Stomach (tissue), 8 donors: ENCODE measurements at regions not wholly inside any gene's neighbourhood (a gene's known extent, or its start where the extent isn't known, plus 50 kb on each side); places are given as distances from the start of the nearest gene placed in this dataset.

ENCODE experiments used
- DNase-seq, 2 donors: peaks; one replicate each; pipeline versions ENCODE4 v3.0.0 to v3.0.0-alpha.2; 2013 to 2019
- H3K27ac ChIP-seq, 5 donors: fragments of 200-600 bp in 4 of 5; sonication (generic) in 4 of 5; one replicate each; pipeline ENCODE4 v1.5.1; 2013 to 2019; ENCODE audit warnings: mild to moderate bottlenecking in 1 of 5, moderate library complexity in 1 of 5
- H3K27me3 ChIP-seq, 3 donors: fragments of 200-600 bp; sonication (generic); one replicate each; pipeline ENCODE4 v1.5.1; 2017 to 2019; ENCODE audit warnings: mixed run types in 1 of 3
- H3K36me3 ChIP-seq, 4 donors: fragments of 200-600 bp; sonication (generic); 1 replicate in 3 of 4; 2 replicates in 1 of 4; pipeline ENCODE4 v1.5.1; 2016 to 2019
- H3K4me1 ChIP-seq, 4 donors: fragments of 200-600 bp; sonication (generic); one replicate each; pipeline ENCODE4 v1.5.1; 2016 to 2019
- H3K4me3 ChIP-seq, 4 donors: fragments of 200-600 bp; sonication (generic) in 3 of 4; one replicate each; pipeline ENCODE4 v1.5.1; 2016 to 2019; ENCODE audit warnings: mild to moderate bottlenecking in 1 of 4
- H3K9me3 ChIP-seq, 4 donors: fragments of 200-600 bp; sonication (generic); one replicate each; pipeline ENCODE4 v1.5.1; 2016 to 2019
- EP300 ChIP-seq: sonication (generic); formaldehyde crosslinking; IDR thresholded peaks from one replicate; pipeline ENCODE4 v1.6.1; 2017; ENCODE audit warnings: antibody characterized with exemption
- POLR2A ChIP-seq, 4 donors: fragments of 450-650 bp; IDR thresholded peaks; one replicate each; pipeline ENCODE4 v1.6.1; 2016; ENCODE audit warnings: antibody characterized with exemption in 4 of 4, control low read depth in 2 of 4, mild to moderate bottlenecking in 1 of 4, moderate library complexity in 1 of 4
- POLR2AphosphoS5 ChIP-seq, 3 donors: sonication (generic); formaldehyde crosslinking; IDR thresholded peaks; one replicate each; pipeline ENCODE4 v1.6.1; 2016; ENCODE audit warnings: antibody characterized with exemption in 3 of 3
- WGBS, 5 donors: extraction: QIAGEN DNeasy Blood & Tissue Kit in 3 of 5; methylation state at CpG; one replicate each; pipeline versions ENCODE4 v1.1.5 to v1.1.7; 2013 to 2018; 5-methylcytosine and 5-hydroxymethylcytosine counted together
- intact Hi-C: fragments of 100-400 bp; cut with DNase I; formaldehyde crosslinking; loops from one replicate; pipeline ENCODE4 v1.15.1; 2023; ENCODE audit warnings: low total_unique reads
- TF ChIP-seq, protein P1 (sequence below), 7 experiments: fragments of 450-650 bp in 4 of 7; fragments of 200-600 bp in 3 of 7; sonication (generic) in 3 of 7; IDR thresholded peaks; one replicate each; pipeline ENCODE4 v1.5.1; 2016 to 2019; ENCODE audit warnings: antibody characterized with exemption in 7 of 7, control low read depth in 2 of 7, mild to moderate bottlenecking in 1 of 7
- donor health status: healthy with polysubstance abuse.
- donor health status: Bipolar disorder and iron deficiency.
- donor health status: healthy.

DNA sequence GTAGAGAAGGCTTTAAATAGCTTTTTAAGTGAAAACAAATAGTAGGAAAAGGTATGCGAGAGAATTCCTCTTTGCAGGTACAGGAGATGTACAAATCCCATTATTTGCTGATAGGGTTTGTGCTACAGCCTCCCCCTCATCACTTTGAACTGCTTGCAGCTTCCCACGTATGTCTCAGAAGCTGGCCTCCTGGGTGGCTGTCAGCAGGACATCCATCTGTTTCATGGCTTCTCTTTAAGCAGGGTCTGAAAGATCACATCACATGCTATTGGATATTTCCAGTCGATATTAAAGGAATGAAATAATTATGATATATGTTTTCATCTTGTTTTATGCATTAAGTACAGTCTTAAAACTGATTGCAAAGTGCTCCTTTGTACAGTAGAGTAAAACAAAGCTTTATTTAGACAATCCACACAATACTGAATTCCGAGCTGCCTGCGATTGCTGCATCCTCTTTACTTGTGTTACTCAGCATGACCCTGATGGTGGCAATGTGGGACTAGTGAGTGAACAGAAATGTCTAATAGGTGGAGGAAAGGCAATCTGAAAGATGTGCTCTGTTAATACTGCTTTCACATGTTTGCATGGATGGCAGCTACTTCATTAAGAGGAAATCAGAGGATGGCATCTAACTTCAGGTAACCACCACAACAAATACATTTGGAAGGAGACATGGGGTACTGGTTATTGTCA lies 930.6 kb upstream of the SEMA6D start:
- Histone ChIP-seq H3K27ac (no peak overlapping the region), H3K4me3 (no peak overlapping the region), H3K9me3 (no peaks in the 10 kb centered on the region), H3K36me3 (no peaks in the 10 kb centered on the region), H3K4me1 (no peaks in the 10 kb centered on the region), H3K27me3 (no peaks in the 10 kb centered on the region)
- 50 to 64% (median 53%) methylated on average over 5 of the region's 5 CpGs for WGBS, 5 donors
- peak in 1 of 2 donors; percentile 51 for DNase-seq
- TF ChIP-seq, protein P1, sequence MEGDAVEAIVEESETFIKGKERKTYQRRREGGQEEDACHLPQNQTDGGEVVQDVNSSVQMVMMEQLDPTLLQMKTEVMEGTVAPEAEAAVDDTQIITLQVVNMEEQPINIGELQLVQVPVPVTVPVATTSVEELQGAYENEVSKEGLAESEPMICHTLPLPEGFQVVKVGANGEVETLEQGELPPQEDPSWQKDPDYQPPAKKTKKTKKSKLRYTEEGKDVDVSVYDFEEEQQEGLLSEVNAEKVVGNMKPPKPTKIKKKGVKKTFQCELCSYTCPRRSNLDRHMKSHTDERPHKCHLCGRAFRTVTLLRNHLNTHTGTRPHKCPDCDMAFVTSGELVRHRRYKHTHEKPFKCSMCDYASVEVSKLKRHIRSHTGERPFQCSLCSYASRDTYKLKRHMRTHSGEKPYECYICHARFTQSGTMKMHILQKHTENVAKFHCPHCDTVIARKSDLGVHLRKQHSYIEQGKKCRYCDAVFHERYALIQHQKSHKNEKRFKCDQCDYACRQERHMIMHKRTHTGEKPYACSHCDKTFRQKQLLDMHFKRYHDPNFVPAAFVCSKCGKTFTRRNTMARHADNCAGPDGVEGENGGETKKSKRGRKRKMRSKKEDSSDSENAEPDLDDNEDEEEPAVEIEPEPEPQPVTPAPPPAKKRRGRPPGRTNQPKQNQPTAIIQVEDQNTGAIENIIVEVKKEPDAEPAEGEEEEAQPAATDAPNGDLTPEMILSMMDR (IDR thresholded peaks at IDR 0.05), result no peak
- TF ChIP-seq EP300 (no peak), POLR2AphosphoS5 (IDR thresholded peaks at IDR 0.05) (no peak)
- intact Hi-C loops, result no loop called here

DNA sequence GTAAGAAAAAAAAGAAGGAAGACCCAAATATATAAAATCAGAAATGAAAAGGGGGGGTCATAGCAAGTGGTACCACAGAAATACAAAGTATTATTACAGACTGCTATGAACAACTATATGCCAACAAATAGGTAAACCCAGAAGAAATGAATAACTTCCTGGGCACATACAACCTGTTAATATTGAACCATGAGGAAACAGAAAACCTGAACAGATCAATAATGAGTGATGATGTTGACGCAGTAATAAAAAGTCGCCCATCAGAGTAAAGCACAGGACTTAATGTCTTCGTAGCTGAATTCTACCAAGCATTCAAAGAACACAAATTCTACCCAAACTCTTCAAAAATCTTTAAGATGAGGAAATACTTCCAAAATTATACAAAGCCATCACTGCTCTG lies 921.6 kb upstream of the SEMA6D start:
- Histone ChIP-seq H3K27ac (no peak overlapping the region), H3K4me1 (no peaks in the 10 kb centered on the region), H3K9me3 (peaks cover 0 to 7% (median 0%) of the 10 kb centered on the region in 4 donors), H3K36me3 (no peaks in the 10 kb centered on the region), H3K27me3 (no peaks in the 10 kb centered on the region), H3K4me3 (no peak overlapping the region)
- intact Hi-C loops, result no loop called here
- TF ChIP-seq POLR2AphosphoS5 (IDR thresholded peaks at IDR 0.05) (no peak), EP300 (no peak), POLR2A (IDR thresholded peaks at IDR 0.05) (no peak)
- TF ChIP-seq, protein P1 (IDR thresholded peaks at IDR 0.05), result no peak
- no peak for DNase-seq
- 63 to 81% (median 69%) methylated on average over 3 of the region's 3 CpGs for WGBS, 5 donors

DNA sequence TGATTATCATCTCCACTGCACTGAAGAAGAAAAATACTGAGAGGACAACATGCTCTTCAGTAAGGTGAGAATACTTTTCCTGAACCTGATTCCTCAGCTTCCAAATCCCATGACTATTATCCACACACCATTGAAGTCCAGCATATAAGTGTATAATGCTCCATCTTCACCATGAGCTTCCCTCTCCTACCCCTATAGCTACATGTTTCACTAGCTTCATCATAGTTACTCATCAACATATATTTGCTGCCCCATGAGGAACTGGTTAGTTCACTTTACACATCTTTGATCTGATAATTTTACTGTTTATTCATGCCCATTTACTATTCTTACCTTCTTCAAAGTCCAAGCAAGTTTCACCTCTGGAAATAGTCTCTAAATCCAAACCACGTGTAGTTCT lies 908.5 kb upstream of the SEMA6D start:
- H3K4me3 ChIP-seq, result no peak overlapping the region
- no peaks in the 10 kb centered on the region for H3K9me3 ChIP-seq
- intact Hi-C loops, result no loop called here
- TF ChIP-seq, protein P1 (IDR thresholded peaks at IDR 0.05), result no peak
- no peak for TF ChIP-seq POLR2AphosphoS5 (IDR thresholded peaks at IDR 0.05)
- TF ChIP-seq POLR2A (IDR thresholded peaks at IDR 0.05), result no peak
- no peak for TF ChIP-seq EP300
- no peaks in the 10 kb centered on the region for H3K4me1 ChIP-seq
- DNase-seq, result no peak
- no peaks in the 10 kb centered on the region for H3K36me3 ChIP-seq
- no peak overlapping the region for H3K27ac ChIP-seq
- H3K27me3 ChIP-seq, result no peaks in the 10 kb centered on the region
- 12 to 18% (median 12%) methylated on average over 1 of the region's 1 CpG for WGBS, 5 donors

DNA sequence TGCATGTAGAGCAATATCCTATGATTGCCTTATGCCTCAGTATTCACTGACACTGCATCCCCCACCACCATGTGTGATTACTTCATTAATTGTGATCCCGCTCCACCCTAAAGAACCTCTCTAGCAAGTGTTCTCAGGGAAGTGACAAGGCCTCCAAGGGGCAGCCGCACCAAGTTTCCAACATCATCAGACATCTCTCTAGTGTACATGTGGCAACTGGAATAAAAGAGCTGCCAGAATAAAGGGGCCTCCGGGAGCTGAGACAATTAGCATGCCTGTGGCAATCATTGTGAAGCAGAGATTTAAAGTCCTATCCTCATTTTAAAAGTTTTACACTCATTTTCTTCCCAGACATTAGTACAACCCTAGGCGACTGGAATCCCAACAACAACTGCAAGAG lies 902.1 kb upstream of the SEMA6D start:
- no peak overlapping the region for H3K27ac ChIP-seq
- H3K4me3 ChIP-seq, result no peak overlapping the region
- no peaks in the 10 kb centered on the region for H3K27me3 ChIP-seq
- TF ChIP-seq POLR2AphosphoS5 (IDR thresholded peaks at IDR 0.05) (no peak), POLR2A (IDR thresholded peaks at IDR 0.05) (no peak), EP300 (no peak)
- TF ChIP-seq, protein P1 (IDR thresholded peaks at IDR 0.05), result no peak
- H3K4me1 ChIP-seq, result no peaks in the 10 kb centered on the region
- intact Hi-C loops, result no loop called here
- no peaks in the 10 kb centered on the region for H3K9me3 ChIP-seq
- no peaks in the 10 kb centered on the region for H3K36me3 ChIP-seq
- 85 to 89% (median 86%) methylated on average over 4 of the region's 4 CpGs for WGBS, 5 donors
- DNase-seq, result no peak
